GM19452 (cell line): ENCODE measurements at regions not wholly inside any gene's neighbourhood (a gene's known extent, or its start where the extent isn't known, plus 50 kb on each side); places are given as distances from the start of the nearest gene placed in this dataset.
"Not testable (repeated sequence)": the region's sequence is repeated elsewhere in the genome, so short reads cannot be mapped to it uniquely, and the experiment has no call there.

Experiments used
- ATAC-seq: cut with Tn5 transposase; IDR thresholded peaks from one replicate; pipeline ENCODE4 v1.9.1; 2021; ENCODE audit not compliant: unreplicated experiment

DNA sequence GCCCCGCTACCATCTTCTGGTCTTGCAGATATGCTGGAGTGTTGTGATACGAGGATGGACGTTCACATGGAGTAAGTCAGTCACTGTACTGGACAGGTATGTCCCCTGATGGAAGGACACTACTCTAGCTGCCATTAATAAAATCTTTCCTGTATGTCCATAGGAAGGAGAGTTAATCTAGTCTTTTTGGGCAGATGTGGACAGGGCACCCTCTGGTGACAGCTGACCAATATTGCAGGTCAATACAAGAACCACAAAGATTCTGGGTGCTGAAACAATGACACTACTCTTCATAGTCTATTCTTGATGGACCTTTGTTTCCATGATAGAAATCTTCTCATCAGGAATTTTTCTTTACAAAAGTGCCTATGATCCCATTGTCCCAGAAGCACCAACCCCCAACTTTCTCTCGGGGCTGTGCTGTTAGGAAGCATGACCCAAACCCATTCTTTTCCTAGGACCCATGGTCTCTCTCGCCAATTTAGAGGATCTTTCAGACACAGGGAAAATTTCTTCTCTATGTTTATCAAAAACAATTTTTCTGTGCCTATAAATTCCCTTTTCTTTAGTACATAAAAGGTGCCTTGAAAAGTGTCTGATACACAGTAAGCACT is 376.9 kb downstream of the DTWD2 start:
- no peak for ATAC-seq

DNA sequence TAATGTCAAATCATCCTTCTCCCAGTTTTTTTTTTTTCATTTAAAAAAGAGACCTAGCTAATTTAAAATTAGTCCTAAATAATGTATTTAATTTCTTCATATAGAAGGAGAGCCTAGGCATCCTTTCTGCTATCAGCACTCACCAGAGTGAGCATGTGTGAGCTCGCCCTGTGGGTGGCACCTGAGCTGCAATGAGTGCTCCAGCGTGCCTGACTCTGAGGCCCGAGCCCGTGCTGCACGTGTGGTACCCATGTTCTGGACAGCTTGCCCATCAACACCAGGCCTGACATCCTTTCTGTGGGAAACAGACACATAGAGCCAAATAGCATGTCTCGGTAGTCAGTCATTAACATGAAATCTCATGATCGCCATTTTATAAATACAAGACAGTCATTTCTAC is 381.4 kb downstream of the DTWD2 start:
- ATAC-seq, result no peak

DNA sequence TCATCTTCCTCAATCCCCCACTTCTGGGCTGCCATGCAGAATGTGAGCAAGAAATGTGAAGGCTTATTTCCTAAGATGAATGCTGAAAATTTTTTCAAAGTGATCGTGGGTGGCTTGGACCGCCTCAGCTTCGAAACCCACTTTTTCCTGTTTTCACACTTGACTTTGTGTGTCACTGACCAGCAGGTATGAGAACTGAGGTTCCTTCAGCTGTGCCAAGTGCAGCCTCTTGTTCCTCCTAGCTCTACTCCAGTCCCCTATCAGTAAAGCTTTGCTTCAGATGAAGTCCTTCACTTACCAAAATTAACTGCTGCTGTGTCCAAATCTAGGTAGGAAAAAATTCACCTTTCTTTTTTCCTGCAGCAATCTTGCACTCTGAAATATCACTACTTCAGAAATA is 382.6 kb downstream of the DTWD2 start:
- ATAC-seq, result no peak

DNA sequence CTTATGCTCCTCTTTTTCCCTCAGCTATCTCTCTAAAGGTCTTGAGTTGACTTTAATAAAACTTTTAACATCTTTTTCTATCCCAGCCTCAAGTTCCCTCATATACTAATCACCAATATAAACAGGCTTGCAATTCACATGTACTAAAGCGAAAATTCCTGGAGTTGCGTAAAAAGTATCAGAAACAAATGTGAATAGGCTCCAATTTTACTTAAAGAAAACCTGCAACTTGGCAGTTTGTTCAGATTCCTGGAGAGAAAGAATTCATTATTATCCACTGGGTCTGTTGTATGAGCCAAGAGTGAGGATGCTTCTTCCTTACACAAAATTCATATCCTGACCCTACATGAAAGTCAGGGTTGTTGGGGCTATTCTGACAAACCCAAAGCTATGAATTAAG is 384.2 kb downstream of the DTWD2 start:
- ATAC-seq, result no peak

DNA sequence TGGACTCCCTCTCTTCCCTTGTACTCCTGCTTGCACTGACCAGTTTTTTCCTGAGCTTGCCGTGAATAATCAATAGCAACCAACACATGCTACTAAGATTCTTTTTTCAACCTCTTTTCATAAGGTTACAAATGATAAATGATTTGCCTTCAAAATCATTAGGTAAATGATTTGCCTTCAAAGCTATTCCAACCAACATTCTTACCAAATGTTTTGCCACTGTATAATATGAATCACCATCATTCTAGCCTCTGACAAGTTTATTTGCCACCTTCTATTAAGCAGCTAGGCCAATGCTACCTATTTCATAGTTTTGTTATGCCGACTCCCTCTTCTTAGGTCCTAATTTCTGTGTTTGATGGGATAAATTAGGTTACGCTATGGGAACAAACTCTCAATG is 385.1 kb downstream of the DTWD2 start:
- no peak for ATAC-seq

DNA sequence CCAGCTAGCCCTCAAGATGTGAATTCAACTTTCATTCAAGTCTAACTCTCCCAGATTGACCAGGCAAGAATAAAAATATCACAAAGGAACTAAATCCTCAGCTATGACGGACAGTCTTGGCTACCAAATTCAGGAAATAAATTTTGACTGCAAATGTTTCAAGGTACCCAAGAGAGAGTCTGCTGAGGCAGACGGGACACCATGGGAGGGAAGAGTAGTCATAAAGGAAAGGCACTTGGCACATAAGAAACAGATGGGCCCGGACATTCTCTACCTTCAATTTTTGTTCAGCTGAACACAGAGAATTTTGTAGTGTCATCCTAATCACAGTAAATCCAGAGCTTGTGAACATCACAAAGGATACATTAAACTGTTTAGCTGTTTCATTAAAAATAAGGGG is 390.0 kb downstream of the DTWD2 start:
- ATAC-seq, result no peak

DNA sequence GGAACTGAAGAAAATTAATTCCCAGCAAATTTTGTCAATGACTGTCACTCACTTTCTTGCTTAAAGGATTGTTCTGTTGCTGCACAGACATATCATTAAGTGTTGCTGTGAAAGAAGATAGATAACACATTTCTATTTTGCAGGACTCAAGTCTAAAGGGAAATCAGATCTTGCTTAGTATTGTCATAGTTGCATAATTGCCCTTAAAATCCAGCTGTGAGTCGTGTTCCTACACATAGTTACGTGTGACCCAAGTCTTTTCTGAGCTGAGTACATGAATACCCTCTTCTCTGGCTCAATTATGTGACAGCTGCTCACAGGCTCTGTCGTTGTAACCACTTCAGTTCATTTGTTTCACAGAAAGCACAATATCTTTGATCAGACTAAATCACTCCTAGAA is 390.8 kb downstream of the DTWD2 start:
- no peak for ATAC-seq

DNA sequence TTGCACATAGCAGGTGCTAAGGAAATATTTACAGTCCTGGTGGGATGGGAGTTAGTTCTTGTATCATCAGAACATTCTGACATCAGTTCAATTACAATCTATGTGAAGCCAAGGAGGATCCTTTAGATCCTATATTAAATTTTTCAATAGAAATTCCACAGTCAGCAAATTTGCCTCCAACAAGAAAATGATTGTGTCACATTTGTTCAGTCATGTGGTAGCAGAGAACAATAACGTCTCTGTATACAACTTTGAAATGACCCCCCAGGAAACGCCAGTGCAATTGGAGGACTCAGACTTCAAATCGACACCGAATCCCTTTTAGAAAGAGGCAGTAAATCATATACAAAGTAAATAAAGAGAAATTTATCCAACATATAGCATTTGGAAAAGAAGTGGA is 392.1 kb downstream of the DTWD2 start:
- no peak for ATAC-seq

DNA sequence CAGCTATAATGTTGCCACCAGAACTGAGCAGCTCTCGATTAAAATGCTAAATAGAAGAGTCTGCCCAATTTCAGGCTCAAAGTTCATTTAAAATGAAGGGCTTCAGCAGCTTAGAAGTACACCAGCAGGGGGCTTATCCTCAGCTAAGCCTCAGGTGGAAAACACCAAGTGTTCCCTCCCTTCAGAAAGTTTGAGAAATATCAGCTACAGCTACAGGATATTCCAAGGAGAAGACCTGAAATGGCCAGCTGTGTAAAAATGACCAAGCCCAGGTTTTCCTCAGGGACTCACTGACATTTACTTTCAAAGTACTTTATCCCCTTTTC is 395.4 kb downstream of the DTWD2 start:
- no peak for ATAC-seq

DNA sequence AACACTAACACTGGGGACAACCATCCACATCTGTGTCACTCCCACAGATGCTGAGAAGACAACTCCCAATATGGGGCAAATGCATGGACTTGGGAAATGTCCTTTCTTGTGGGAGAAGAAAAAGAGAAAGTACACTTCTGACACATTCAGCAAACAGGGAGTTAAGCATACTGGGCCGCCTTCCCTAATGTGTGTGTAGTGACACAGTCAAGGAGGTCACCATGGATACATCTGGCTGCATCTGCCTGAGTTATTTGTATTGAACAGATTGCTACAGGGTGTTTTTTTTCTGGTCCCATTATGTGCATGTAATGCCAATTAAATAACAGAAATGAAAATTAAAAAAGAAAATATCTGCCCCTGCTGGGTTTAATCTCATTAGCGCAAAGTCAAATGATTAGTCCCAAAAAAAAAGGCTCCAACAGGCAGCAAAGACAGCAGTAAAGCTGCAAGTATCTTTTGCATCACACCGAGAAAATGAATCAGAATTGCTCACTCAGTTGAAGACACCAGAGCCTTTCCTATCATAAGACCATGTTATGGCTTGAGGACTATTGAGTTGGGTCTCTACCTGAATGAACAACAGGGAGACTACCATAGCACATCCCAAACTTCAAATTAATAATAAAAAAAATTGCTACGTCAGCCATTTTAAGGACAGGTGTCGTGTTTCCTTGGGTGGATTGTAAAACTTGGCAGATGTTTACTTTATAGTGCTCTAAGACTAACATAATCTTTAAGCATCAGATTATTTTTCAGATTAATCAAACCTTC is 395.9 kb downstream of the DTWD2 start:
- no peak for ATAC-seq

DNA sequence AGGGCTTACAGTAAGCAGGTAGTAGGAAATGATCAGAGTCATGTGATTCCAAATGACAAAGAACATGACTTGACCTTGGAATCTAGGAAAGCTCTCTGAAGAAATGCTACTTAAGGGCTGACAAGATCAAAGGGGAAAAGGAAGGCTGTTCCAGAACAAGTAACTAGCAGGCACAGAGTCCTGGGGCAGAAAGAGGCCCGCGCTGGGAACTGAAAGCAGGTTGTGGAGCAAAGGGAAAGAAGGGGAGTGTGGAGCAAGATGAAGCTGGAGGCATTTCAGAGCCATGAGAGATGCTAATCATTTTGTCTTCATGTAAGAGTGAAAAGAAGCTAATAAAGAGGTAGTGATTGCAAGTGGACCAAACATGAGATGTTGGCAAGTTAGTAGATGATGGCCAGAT is 397.5 kb downstream of the DTWD2 start:
- no peak for ATAC-seq

DNA sequence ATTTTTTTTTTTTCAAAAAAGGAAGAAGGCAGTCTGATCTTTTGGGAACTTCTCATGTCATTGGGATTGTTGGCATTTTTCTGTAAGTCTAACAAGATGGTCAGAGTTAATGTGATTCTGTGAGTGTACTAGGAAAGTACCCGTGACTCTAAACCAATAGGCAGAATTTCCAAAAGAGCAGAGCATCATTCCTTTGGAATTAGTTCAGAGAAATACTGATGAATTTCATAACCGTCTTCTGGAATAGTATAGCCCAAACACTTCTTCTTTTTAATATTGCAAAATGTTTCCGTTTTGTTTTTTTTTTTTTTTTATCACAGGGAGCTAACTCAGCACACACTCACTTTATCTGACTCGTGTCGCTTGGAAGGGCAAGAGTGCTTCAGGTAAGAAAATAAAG is 407.4 kb downstream of the DTWD2 start:
- ATAC-seq, result no peak

DNA sequence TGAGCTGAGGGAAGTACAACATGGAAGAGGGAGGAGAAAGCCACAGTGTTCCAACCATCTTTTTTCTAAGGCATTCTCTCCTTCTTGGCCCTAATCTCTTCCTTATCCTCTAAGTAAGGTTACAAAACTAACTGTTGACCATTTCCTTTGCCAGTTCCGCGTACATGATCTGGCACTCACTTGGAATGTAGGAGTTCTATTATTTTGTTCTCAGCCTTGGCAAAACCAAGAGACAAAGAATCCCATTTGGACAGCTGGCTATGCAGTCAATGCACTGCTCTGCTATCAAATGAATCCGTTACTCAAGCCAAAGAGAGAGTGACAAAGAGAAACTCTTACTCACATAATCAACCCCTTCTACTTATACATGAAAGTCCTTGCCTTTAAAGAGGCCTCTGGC is 410.3 kb downstream of the DTWD2 start:
- ATAC-seq, result no peak

DNA sequence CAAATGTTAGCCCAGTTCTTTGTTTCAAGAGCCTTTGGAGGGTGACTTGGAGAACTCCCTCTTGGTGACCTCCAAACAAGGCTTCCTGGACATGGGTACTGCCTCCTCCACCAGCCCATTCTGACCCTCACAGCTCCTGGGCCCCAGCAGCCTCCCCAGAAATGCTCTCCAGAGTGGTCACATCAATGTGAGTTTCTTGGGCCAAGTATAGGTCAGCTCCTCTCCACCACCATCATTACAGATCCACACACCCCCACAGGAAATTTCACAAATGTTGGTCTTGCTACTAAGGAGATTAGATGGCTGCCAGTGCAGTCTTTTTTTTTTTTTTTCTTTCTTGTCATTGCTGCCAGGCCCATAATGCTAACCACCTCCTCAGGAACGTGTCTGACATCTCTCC is 410.7 kb downstream of the DTWD2 start:
- no peak for ATAC-seq

DNA sequence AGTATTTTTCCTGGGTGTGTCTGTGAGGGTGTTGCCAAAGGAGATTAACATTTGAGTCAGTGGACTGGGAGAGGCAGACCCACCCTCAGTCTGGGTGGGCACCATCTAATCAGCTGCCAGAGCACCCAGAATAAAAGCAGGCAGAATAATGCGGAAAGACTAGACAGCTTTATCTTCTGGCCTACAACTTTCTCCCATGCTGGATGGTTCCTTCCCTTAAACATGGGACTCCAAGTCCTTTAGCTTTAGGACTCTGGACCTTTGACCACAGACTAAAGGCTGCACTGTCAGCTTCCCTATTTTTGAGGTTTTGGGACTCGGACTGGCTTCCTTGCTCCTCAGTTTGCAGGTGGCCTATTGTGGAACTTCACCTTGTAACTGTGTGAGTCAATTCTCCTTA is 418.1 kb downstream of the DTWD2 start:
- ATAC-seq, result not testable (repeated sequence)

DNA sequence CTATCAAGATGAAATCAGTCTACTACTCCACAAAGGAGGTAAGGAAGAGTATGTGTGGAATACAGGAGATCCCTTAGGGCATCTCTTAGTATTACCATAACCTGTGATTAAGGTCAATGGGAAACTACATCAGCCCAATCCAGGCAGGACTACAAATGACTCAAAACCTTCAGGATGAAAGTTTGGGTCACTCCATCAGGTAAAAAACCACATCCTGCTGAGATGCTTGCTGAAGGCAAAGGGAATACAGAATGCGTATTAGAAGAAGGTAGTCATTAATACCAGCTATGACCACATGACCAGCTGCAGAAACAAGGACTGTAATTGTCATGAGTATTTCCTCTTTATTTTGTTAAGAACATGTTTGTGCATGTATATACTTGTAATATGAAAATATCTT is 418.8 kb downstream of the DTWD2 start:
- ATAC-seq, result not testable (repeated sequence)

DNA sequence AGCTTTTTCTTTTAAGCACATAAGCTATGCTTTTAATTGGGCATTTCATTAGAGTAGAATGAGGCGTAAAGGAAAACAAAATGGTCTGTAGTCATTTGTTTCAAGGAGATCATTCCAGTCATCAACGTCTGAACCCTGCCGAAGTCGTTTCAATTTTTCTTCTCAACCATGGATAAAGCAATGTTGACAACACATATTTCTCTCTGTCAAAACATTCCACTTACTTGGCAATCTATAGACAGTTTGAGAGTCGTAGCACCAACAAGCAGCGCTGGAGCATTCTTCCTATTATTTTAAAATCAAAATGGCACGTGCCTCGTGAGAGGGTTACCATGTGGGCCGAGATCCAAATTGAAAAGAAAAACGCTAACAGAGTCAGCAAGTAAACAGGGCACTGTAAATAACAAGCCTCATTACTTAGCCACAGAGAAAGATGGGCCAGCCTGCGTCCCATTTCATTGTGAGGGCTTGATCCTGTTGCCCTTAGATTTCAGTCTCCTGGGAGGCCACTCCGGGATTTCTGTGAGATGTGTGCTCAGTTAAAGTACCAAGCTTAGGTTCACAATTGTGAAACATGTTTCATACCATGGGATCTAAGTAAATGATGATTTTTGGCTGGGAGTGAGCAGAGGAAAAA is 422.9 kb downstream of the DTWD2 start:
- no peak for ATAC-seq

DNA sequence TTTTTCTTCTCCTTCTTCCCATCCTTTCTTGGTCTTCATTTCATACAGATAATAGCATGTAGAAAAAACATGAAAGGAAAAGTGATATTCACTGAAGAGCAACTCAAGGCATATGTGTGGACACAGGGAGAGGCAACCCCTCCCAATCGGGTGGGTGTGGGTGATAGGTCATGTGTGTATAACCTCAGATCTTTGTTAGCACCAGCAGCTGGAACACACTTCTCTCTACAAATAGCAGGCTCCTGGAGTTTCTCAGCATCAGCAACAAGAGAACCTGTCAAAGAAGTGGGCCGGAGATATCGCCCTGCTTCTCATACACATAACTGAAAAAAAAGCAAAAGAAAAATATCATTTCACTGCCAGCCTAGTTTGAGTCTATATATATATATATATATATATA is 426.4 kb downstream of the DTWD2 start:
- no peak for ATAC-seq

DNA sequence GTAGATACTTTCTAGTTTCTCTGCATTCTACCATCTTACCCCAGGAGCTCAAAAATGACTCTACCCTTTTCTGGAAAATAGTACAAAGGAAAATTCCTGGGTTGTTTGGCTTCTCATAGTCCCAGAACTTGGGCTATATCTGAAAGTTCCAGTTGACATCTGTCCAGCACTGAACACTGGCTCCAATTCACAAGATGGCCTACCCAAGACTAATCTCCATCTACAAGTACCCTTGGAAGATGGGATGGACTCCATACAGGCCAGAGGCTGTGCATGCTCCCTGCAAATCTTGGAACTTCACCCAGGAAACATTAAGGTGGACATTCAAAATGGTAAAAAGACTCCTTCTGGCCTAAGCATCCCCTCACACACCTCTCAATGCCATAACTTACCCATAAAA is 427.1 kb downstream of the DTWD2 start:
- no peak for ATAC-seq

DNA sequence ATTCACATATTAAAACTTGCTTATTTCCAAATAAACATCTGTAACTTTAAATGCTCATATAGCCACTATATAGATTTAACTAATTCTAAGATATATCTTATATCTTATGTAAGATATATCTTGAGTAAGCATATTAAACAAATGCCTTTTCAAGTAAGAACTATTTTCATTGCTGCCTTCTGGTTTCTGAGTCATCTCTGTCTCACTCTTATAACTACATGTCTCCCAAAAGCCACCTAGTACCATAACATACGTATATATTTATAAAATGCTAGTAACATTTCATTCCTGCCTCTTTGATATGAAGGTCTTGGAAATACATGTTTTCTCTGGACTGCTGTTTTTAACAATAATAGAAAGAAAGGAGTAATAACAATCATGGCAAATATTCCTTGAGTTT is 429.5 kb downstream of the DTWD2 start:
- ATAC-seq, result no peak

DNA sequence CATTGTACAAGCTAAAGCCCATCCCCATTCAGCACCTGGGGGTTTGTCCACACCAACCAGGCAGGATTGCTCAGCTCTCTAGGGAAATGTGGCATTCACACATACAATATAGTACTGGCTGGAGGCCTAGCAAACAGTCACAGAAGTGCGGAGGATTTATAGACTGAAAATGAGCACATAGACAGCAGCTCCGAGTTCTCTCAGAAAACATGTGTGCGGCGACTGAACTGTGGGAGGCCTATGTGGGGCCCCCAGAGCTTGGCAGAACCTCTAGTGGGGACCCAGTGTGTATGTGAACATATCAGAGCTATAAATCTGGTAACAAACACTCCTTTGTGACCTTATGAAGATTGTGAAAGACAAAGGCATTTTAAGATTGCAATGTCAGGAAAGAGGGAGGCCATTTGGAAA is 431.1 kb downstream of the DTWD2 start:
- ATAC-seq, result no peak

DNA sequence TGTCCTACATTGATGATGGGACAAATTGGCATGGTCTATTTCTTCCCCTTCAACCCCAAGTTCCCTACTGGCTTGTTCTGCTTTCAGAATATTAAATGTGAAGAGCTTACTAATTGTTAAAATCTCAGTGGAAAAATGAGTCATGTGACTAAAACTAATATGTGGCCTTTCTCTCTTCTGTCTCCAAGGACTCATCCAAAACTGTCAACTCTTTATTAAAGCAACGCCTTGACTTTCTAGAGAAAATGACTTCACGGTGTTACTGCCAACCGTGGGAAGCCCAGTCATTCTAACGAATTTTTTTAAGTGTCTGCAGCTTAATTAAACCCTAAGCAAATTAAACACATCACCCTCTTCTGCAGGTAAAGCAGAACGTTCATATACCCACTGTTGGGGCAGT is 431.6 kb downstream of the DTWD2 start:
- ATAC-seq, result no peak

DNA sequence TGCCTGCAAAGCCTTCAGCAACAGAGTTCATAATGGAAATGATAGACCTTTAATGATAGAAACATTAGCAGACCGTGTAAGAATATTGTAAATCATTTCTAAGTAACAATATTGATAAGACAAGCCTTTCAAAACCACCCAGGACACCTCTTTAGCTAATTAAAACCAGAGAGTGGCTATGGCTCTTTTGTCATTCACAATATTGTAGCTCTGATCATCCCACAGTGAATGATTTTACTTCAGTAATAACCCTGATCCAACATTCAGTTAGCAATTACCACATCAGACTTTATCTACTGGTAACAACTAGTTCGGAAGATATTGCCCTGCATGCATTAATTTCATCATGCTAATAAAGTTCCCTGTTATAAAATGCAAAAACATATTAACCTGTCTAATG is 432.6 kb downstream of the DTWD2 start:
- no peak for ATAC-seq
